ENCODE measurements at regions not wholly inside any gene's neighbourhood (a gene's known extent, or its start where the extent isn't known, plus 50 kb on each side); places are given as distances from the start of the nearest gene placed in this dataset.

GRCh38 chr1:30046751-30047150 is 676.6 kb downstream of the MATN1 start:
- Histone ChIP-seq H4K20me1 (ENCODE audit: control insufficient read depth, extremely low read depth, insufficient read depth, low read length) (no peaks in the 10 kb centered on the region), H3K9ac (ENCODE audit: control insufficient read depth, extremely low read depth, insufficient read depth, low read length) (no peak overlapping the region), H3K9me3 (ENCODE audit: control insufficient read depth, low read depth, low read length) (peaks cover 2% of the 10 kb centered on the region), H3K9me1 (ENCODE audit: control insufficient read depth, extremely low read depth, insufficient read depth, low read length) (no peaks in the 10 kb centered on the region), H3K4me1 (ENCODE audit: control insufficient read depth, extremely low read depth, insufficient read depth, low read length) (no peaks in the 10 kb centered on the region), H3K79me2 (ENCODE audit: control insufficient read depth, insufficient read depth, low read length) (no peaks in the 10 kb centered on the region), H3K36me3 (ENCODE audit: control insufficient read depth in 2 of 2, extremely low read depth in 1 of 2, insufficient read depth in 2 of 2, low read length in 2 of 2) (no peaks in the 10 kb centered on the region), H2AFZ (ENCODE audit: control insufficient read depth, low read length) (no peak overlapping the region), H3K27me3 (ENCODE audit: control insufficient read depth, extremely low read depth, insufficient read depth, low read length) (peaks cover 4% of the 10 kb centered on the region), H3K4me2 (ENCODE audit: control insufficient read depth, extremely low read depth, insufficient read depth, low read depth, low read length) (no peak overlapping the region), H3K27ac (ENCODE audit: control insufficient read depth, insufficient read depth, low read length) (no peak overlapping the region), H3K4me3 (ENCODE audit: control insufficient read depth in 2 of 3, extremely low read depth in 1 of 3, insufficient read depth in 2 of 3, low read depth in 1 of 3, low read length in 3 of 3) (no peak overlapping the region)
- TF ChIP-seq CTCF (optimal IDR thresholded peaks at IDR 0.05 in 1 of 3, IDR thresholded peaks at IDR 0.05 in 1 of 3, conservative IDR thresholded peaks at IDR 0.05 in 1 of 3; ENCODE audit: extremely low read depth in 1 of 3, insufficient read depth in 2 of 3, low read length in 3 of 3), result no peak
- no peak for TF ChIP-seq EZH2 (IDR thresholded peaks at IDR 0.05; ENCODE audit: low read length)
- DNase-seq (ENCODE audit: low read depth, low spot score) (no peak), FAIRE-seq (no peak)
- dilution Hi-C loops (cut with MboI; ENCODE audit: extremely low pct_ligation_motif_present, low sequenced_read_pairs), result no loop called here

GRCh38 chr1:30045304-30046090 is 677.9 kb downstream of the MATN1 start:
- dilution Hi-C loops (cut with MboI; ENCODE audit: extremely low pct_ligation_motif_present, low sequenced_read_pairs), result no loop called here
- Histone ChIP-seq H3K4me2 (ENCODE audit: control insufficient read depth, extremely low read depth, insufficient read depth, low read depth, low read length) (no peak overlapping the region), H3K4me3 (ENCODE audit: control insufficient read depth in 2 of 3, extremely low read depth in 1 of 3, insufficient read depth in 2 of 3, low read depth in 1 of 3, low read length in 3 of 3) (no peak overlapping the region), H3K36me3 (ENCODE audit: control insufficient read depth in 2 of 2, extremely low read depth in 1 of 2, insufficient read depth in 2 of 2, low read length in 2 of 2) (no peaks in the 10 kb centered on the region), H3K4me1 (ENCODE audit: control insufficient read depth, extremely low read depth, insufficient read depth, low read length) (no peaks in the 10 kb centered on the region), H3K9me1 (ENCODE audit: control insufficient read depth, extremely low read depth, insufficient read depth, low read length) (no peaks in the 10 kb centered on the region), H4K20me1 (ENCODE audit: control insufficient read depth, extremely low read depth, insufficient read depth, low read length) (no peaks in the 10 kb centered on the region), H3K9ac (ENCODE audit: control insufficient read depth, extremely low read depth, insufficient read depth, low read length) (no peak overlapping the region), H2AFZ (ENCODE audit: control insufficient read depth, low read length) (no peak overlapping the region), H3K79me2 (ENCODE audit: control insufficient read depth, insufficient read depth, low read length) (no peaks in the 10 kb centered on the region), H3K9me3 (ENCODE audit: control insufficient read depth, low read depth, low read length) (peaks cover 2% of the 10 kb centered on the region), H3K27ac (ENCODE audit: control insufficient read depth, insufficient read depth, low read length) (no peak overlapping the region), H3K27me3 (ENCODE audit: control insufficient read depth, extremely low read depth, insufficient read depth, low read length) (no peaks in the 10 kb centered on the region)
- DNase-seq (ENCODE audit: low read depth, low spot score) (no peak), FAIRE-seq (no peak)
- TF ChIP-seq EZH2 (IDR thresholded peaks at IDR 0.05; ENCODE audit: low read length) (no peak), CTCF (optimal IDR thresholded peaks at IDR 0.05 in 1 of 3, IDR thresholded peaks at IDR 0.05 in 1 of 3, conservative IDR thresholded peaks at IDR 0.05 in 1 of 3; ENCODE audit: extremely low read depth in 1 of 3, insufficient read depth in 2 of 3, low read length in 3 of 3) (no peak)

Data from keratinocyte (primary cell).